ENCODE measurements at regions not wholly inside any gene's neighbourhood (a gene's known extent, or its start where the extent isn't known, plus 50 kb on each side); places are given as distances from the start of the nearest gene placed in this dataset.

DNA sequence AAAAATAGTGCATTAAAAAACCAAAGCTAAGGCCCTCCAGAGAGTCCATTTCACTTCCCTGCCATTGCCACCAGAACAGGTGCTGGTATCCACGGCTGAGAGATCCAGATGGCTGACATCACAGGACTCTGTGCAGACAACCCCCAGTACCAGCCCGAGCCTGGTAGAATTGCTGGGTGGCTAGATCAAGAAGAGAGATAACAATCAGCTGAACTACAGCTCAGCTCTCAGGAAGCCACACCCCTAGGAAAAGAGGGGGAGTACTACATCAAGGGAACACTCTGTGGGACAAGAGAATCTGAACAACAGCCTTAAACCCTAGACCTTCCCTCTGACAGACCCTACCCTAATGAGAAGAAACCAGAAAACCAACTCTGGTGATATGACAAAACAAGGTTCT is 73.8 kb upstream of the SLIT3 start:
- H4K5ac ChIP-seq (ENCODE audit: insufficient read length, low read depth, low read length), result no peak overlapping the region
- H3K79me2 ChIP-seq (ENCODE audit: control insufficient read depth in 1 of 2, insufficient read depth in 2 of 2, low read length in 2 of 2), result no peaks in the 10 kb centered on the region
- H2BK120ac ChIP-seq (replicated peaks; ENCODE audit: low read depth, low read length), result no peak overlapping the region
- no peak overlapping the region for H2BK12ac ChIP-seq (ENCODE audit: low read depth, low read length)
- H3K9ac ChIP-seq (replicated peaks in 1 of 4; ENCODE audit: extremely low read depth in 1 of 4, low read depth in 3 of 4, low read length in 3 of 4), result no peak overlapping the region
- no peak overlapping the region for H2BK20ac ChIP-seq (ENCODE audit: low read length)
- no peaks in the 10 kb centered on the region for H3K36me3 ChIP-seq (ENCODE audit: control insufficient read depth in 2 of 4, insufficient read depth in 4 of 4, low read length in 3 of 4)
- no peak overlapping the region for H3K27ac ChIP-seq (ENCODE audit: low read depth, low read length)
- H3K18ac ChIP-seq (ENCODE audit: extremely low read depth, low read length), result no peak overlapping the region
- no peak overlapping the region for H4K8ac ChIP-seq (ENCODE audit: extremely low read depth, insufficient read depth, low read length)
- H3K56ac ChIP-seq (replicated peaks; ENCODE audit: insufficient read length, low read depth, low read length), result no peak overlapping the region
- no peak overlapping the region for H3K4me2 ChIP-seq (ENCODE audit: insufficient read depth in 1 of 2, low read depth in 2 of 2, low read length in 2 of 2)
- H3K23ac ChIP-seq (ENCODE audit: insufficient read length), result no peak overlapping the region
- H2BK5ac ChIP-seq (ENCODE audit: low read depth, low read length), result no peak overlapping the region
- H3K4me3 ChIP-seq (ENCODE audit: extremely low read depth in 1 of 4, insufficient read depth in 2 of 4, low read depth in 3 of 4, low read length in 4 of 4), result no peak overlapping the region
- H2AK5ac ChIP-seq (ENCODE audit: low read depth, low read length), result no peak overlapping the region
- H3K4ac ChIP-seq (replicated peaks; ENCODE audit: insufficient read length, low read depth, low read length), result no peak overlapping the region
- H2BK15ac ChIP-seq (ENCODE audit: low read length), result no peak overlapping the region
- H3K9me3 ChIP-seq (ENCODE audit: insufficient read depth in 2 of 2, low read depth in 1 of 2, low read length in 1 of 2), result no peaks in the 10 kb centered on the region
- no peak overlapping the region for H4K91ac ChIP-seq (replicated peaks; ENCODE audit: insufficient read length, low read length)
- no peaks in the 10 kb centered on the region for H3K27me3 ChIP-seq (replicated peaks in 1 of 4; ENCODE audit: control insufficient read depth in 3 of 4, extremely low read depth in 1 of 4, insufficient read depth in 3 of 4, low read length in 3 of 4)
- WGBS, 2 experiments (ENCODE audit: extremely low coverage in 1 of 2, insufficient coverage in 1 of 2, insufficient read length in 1 of 2, insufficient replicate concordance in 2 of 2, low coverage in 1 of 2, low lambda C conversion rate in 2 of 2, missing lambda C conversion rate in 1 of 2), result 80% methylated on average over 2 of the region's 2 CpGs; no CpG with 5 or more reads in 1 of the 2 experiments
- H3K23me2 ChIP-seq (ENCODE audit: low read depth, low read length), result no peaks in the 10 kb centered on the region
- H3K14ac ChIP-seq (ENCODE audit: insufficient read length), result no peak overlapping the region
- no peak overlapping the region for H2AFZ ChIP-seq (ENCODE audit: low read length)
- H4K20me1 ChIP-seq (replicated peaks in 1 of 2; ENCODE audit: control insufficient read depth in 1 of 2, insufficient read depth in 2 of 2, low read length in 2 of 2), result no peaks in the 10 kb centered on the region
- no peaks in the 10 kb centered on the region for H3K79me1 ChIP-seq (ENCODE audit: low read depth, low read length)
- ChIA-PET CTCF (ENCODE audit: partially characterized antibody) (interaction anchor here (0.7 to 1.9 kb wide), 5 partner anchors 11 to 163 kb away, joined by 3 to 4 read pairs (median 4); no protein-coding TSS in a partner anchor), POLR2A (ENCODE audit: partially characterized antibody) (no interaction called here)
- FAIRE-seq (no peak), DNase-seq (ENCODE audit: low read depth in 1 of 2, low spot score in 2 of 2) (no peak)
- peaks cover 0 to 4% (median under 1%) of the 10 kb centered on the region in 4 experiments; a peak in 1 of 7 replicates for H3K4me1 ChIP-seq (replicated peaks in 1 of 4; ENCODE audit: control insufficient read depth in 3 of 4, insufficient read depth in 4 of 4, low read length in 3 of 4)
- no peak for TF ChIP-seq SRF (IDR thresholded peaks at IDR 0.05; ENCODE audit: low read depth, low read length)
- no peak for TF ChIP-seq EGR1 (IDR thresholded peaks at IDR 0.05; ENCODE audit: borderline replicate concordance, low read depth, low read length)
- no peak for TF ChIP-seq SUZ12 (IDR thresholded peaks at IDR 0.05; ENCODE audit: low read length)
- TF ChIP-seq CBX5 (IDR thresholded peaks at IDR 0.05; ENCODE audit: low read depth, low read length), result no peak
- no peak for TF ChIP-seq KDM1A (IDR thresholded peaks at IDR 0.05; ENCODE audit: borderline replicate concordance, low read length)
- no peak for TF ChIP-seq JUND (IDR thresholded peaks at IDR 0.05; ENCODE audit: low read length)
- no peak for TF ChIP-seq GABPA (IDR thresholded peaks at IDR 0.05; ENCODE audit: borderline replicate concordance, insufficient read depth, low read length)
- no peak for TF ChIP-seq RFX5 (IDR thresholded peaks at IDR 0.05; ENCODE audit: borderline replicate concordance, low read depth, low read length)
- TF ChIP-seq CTCF (IDR thresholded peaks at IDR 0.05; ENCODE audit: control extremely low read depth in 1 of 3, insufficient read depth in 1 of 3, low read depth in 1 of 3, low read length in 3 of 3), result no peak
- TF ChIP-seq ATF3 (IDR thresholded peaks at IDR 0.05; ENCODE audit: insufficient read depth, low read depth, low read length), result no peak
- TF ChIP-seq HDAC6 (IDR thresholded peaks at IDR 0.05; ENCODE audit: low read depth, low read length), result no peak
- TF ChIP-seq POLR2A (IDR thresholded peaks at IDR 0.05; ENCODE audit: control extremely low read depth in 1 of 2, low read depth in 2 of 2, low read length in 2 of 2), result no peak

All from H1 (cell line).